H9 (cell line): ENCODE measurements at regions not wholly inside any gene's neighbourhood (a gene's known extent, or its start where the extent isn't known, plus 50 kb on each side); places are given as distances from the start of the nearest gene placed in this dataset.

Source experiments
- DNase-seq: peaks from one replicate; pipeline ENCODE4 v3.0.0-alpha.2; 2017
- H2AFZ ChIP-seq: one replicate; pipeline ENCODE4 v1.6.1; 2013; ENCODE audit warnings: mild to moderate bottlenecking, low read length, control low read depth, moderate library complexity
- H2AK5ac ChIP-seq: 2 replicates; pipeline ENCODE4 v1.6.1; 2013; ENCODE audit warnings: low read length, control low read depth, mixed read lengths; ENCODE audit not compliant: insufficient read length
- H2BK120ac ChIP-seq: one replicate; pipeline ENCODE4 v1.6.1; 2013; ENCODE audit warnings: low read depth, mild to moderate bottlenecking, low read length, control low read depth, inconsistent platforms; ENCODE audit not compliant: poor library complexity, severe bottlenecking
- H2BK12ac ChIP-seq: 2 replicates; pipeline ENCODE4 v1.6.1; 2013; ENCODE audit warnings: low read length, control low read depth, mixed read lengths, low read depth; ENCODE audit not compliant: insufficient read length
- H2BK15ac ChIP-seq: 2 replicates; pipeline ENCODE4 v1.6.1; 2013; ENCODE audit warnings: low read depth, low read length, control low read depth
- H2BK20ac ChIP-seq: one replicate; pipeline ENCODE4 v1.6.1; 2013; ENCODE audit warnings: low read depth, mild to moderate bottlenecking, low read length, control low read depth, inconsistent platforms; ENCODE audit not compliant: poor library complexity, severe bottlenecking
- H2BK5ac ChIP-seq: 2 replicates; pipeline ENCODE4 v1.6.1; 2013; ENCODE audit warnings: low read length, control low read depth, mixed read lengths; ENCODE audit not compliant: insufficient read length
- H3K14ac ChIP-seq: 2 replicates; pipeline ENCODE4 v1.6.1; 2013; ENCODE audit warnings: low read length, control low read depth; ENCODE audit not compliant: insufficient read depth
- H3K18ac ChIP-seq: 2 replicates; pipeline ENCODE4 v1.6.1; 2013; ENCODE audit warnings: low read depth, mild to moderate bottlenecking, mixed read lengths, low read length, control low read depth; ENCODE audit not compliant: insufficient read length
- H3K23ac ChIP-seq: 2 replicates; pipeline ENCODE4 v1.6.1; 2013; ENCODE audit warnings: low read length, control low read depth, mixed read lengths, low read depth; ENCODE audit not compliant: insufficient read length
- H3K23me2 ChIP-seq: 2 replicates; pipeline ENCODE4 v1.6.1; 2013; ENCODE audit warnings: low read depth, mild to moderate bottlenecking, mixed read lengths, low read length, control low read depth; ENCODE audit not compliant: insufficient read length, poor library complexity, severe bottlenecking
- H3K27ac ChIP-seq: 2 replicates; pipeline ENCODE4 v1.5.1; 2013; ENCODE audit warnings: low read length, control low read depth, mixed read lengths, low read depth; ENCODE audit not compliant: insufficient read length
- H3K27me3 ChIP-seq: 2 replicates; pipeline ENCODE4 v1.6.1; 2013; ENCODE audit warnings: low read length, control low read depth, inconsistent platforms; ENCODE audit not compliant: insufficient read depth
- H3K4ac ChIP-seq: 2 replicates; pipeline ENCODE4 v1.6.1; 2013; ENCODE audit warnings: low read depth, mild to moderate bottlenecking, control low read depth, inconsistent platforms, low read length, moderate library complexity
- H3K4me1 ChIP-seq: 2 replicates; pipeline ENCODE4 v1.6.1; 2013; ENCODE audit warnings: low read length, control low read depth, inconsistent platforms; ENCODE audit not compliant: insufficient read depth
- H3K4me2 ChIP-seq: 2 replicates; pipeline ENCODE4 v1.6.1; 2013; ENCODE audit warnings: low read length, control low read depth, mixed read lengths; ENCODE audit not compliant: insufficient read length, insufficient read depth
- H3K56ac ChIP-seq: 2 replicates; pipeline ENCODE4 v1.6.1; 2013; ENCODE audit warnings: low read depth, mild to moderate bottlenecking, mixed read lengths, low read length, control low read depth; ENCODE audit not compliant: insufficient read length
- H3K79me1 ChIP-seq: 2 replicates; pipeline ENCODE4 v1.6.1; 2013; ENCODE audit warnings: low read depth, mild to moderate bottlenecking, moderate library complexity, low read length, control low read depth, inconsistent platforms; ENCODE audit not compliant: insufficient read depth, poor library complexity, severe bottlenecking
- H3K79me2 ChIP-seq: 2 replicates; pipeline ENCODE4 v1.6.1; 2013; ENCODE audit warnings: low read length, control low read depth, inconsistent platforms; ENCODE audit not compliant: insufficient read depth
- H3K9ac ChIP-seq: 2 replicates; pipeline ENCODE4 v1.6.1; 2013; ENCODE audit warnings: low read length, control low read depth, mixed read lengths; ENCODE audit not compliant: insufficient read length; ENCODE audit errors: extremely low read depth
- H3K9me3 ChIP-seq: one replicate; pipeline ENCODE4 v1.6.1; 2013; ENCODE audit warnings: low read depth, low read length, inconsistent platforms; ENCODE audit not compliant: control insufficient read depth
- H3T11ph ChIP-seq: one replicate; pipeline ENCODE4 v1.6.1; 2013; ENCODE audit warnings: mild to moderate bottlenecking, low read length, control low read depth, inconsistent platforms
- H4K20me1 ChIP-seq: one replicate; pipeline ENCODE4 v1.6.1; 2013; ENCODE audit not compliant: control insufficient read depth, insufficient read length, insufficient read depth
- H4K5ac ChIP-seq: 2 replicates; pipeline ENCODE4 v1.6.1; 2013; ENCODE audit warnings: low read depth, mild to moderate bottlenecking, mixed read lengths, low read length, control low read depth; ENCODE audit not compliant: insufficient read length
- H4K8ac ChIP-seq: replicated peaks from 2 replicates; pipeline ENCODE4 v1.6.1; 2013; ENCODE audit warnings: low read length, control low read depth, mixed read lengths, low read depth; ENCODE audit not compliant: insufficient read length
- H4K91ac ChIP-seq: 2 replicates; pipeline ENCODE4 v1.6.1; 2013; ENCODE audit warnings: low read depth, mild to moderate bottlenecking, moderate library complexity, mixed read lengths, low read length, control low read depth; ENCODE audit not compliant: insufficient read length
- H3K27ac Mint-ChIP-seq, 3 experiments: 2 replicates in 2 of 3; 3 replicates in 1 of 3; pipeline ENCODE4 v1.8.0; 2020 to 2021; ENCODE audit warnings: mixed read lengths in 3 of 3, mild to moderate bottlenecking in 1 of 3, moderate library complexity in 1 of 3
- H3K27me3 Mint-ChIP-seq: 2 replicates; pipeline ENCODE4 v1.8.0; 2021; ENCODE audit warnings: low read depth, mild to moderate bottlenecking, moderate library complexity, mixed read lengths
- H3K36me3 Mint-ChIP-seq, 3 experiments: 2 replicates in 2 of 3; 3 replicates in 1 of 3; pipeline ENCODE4 v1.8.0; 2020 to 2021; ENCODE audit warnings: low read depth in 3 of 3, mixed read lengths in 3 of 3; ENCODE audit not compliant: insufficient read depth in 1 of 3
- H3K4me1 Mint-ChIP-seq, 2 experiments: 2 replicates each; pipeline ENCODE4 v1.8.0; 2020; ENCODE audit warnings: mixed read lengths in 2 of 2
- H3K4me3 Mint-ChIP-seq, 2 experiments: 2 replicates in 1 of 2; 3 replicates in 1 of 2; pipeline ENCODE4 v1.8.0; 2020 to 2021; ENCODE audit warnings: mild to moderate bottlenecking in 2 of 2, mixed read lengths in 2 of 2, moderate library complexity in 1 of 2
- H3K9me3 Mint-ChIP-seq, 2 experiments: 2 replicates in 1 of 2; 3 replicates in 1 of 2; pipeline ENCODE4 v1.8.0; 2020; ENCODE audit warnings: mild to moderate bottlenecking in 2 of 2, mixed read lengths in 2 of 2, moderate library complexity in 1 of 2
- CTCF ChIP-seq: fragments of 200-600 bp; sonication (generic); conservative IDR thresholded peaks from 3 replicates; pipeline ENCODE4 v1.8.0; 2021; ENCODE audit warnings: antibody characterized with exemption, mild to moderate bottlenecking
- WGBS: extraction: QIAGEN DNeasy Blood & Tissue Kit; methylation state at CpG from one replicate; pipeline ENCODE4 v1.1.7; 2013; ENCODE audit warnings: missing lambda C conversion rate, low lambda C conversion rate, mixed read lengths; ENCODE audit not compliant: insufficient read length; ENCODE audit errors: extremely low coverage; 5-methylcytosine and 5-hydroxymethylcytosine counted together

GRCh38 chr6:74768120-74768519 lies 437.7 kb downstream of the COL12A1 start:
- WGBS = no CpG with 5 or more reads among the region's 3 CpGs
- H3K14ac ChIP-seq = no peak overlapping the region
- H2AFZ ChIP-seq = no peak overlapping the region
- H4K5ac ChIP-seq = no peak overlapping the region
- H3K79me2 ChIP-seq = no peaks in the 10 kb centered on the region
- H4K91ac ChIP-seq = no peak overlapping the region
- H3K4ac ChIP-seq = no peak overlapping the region
- no peaks in the 10 kb centered on the region for H3K9me3 ChIP-seq
- no peak for TF ChIP-seq CTCF
- H3K27me3 Mint-ChIP-seq = no peaks in the 10 kb centered on the region
- no peak overlapping the region for H2BK5ac ChIP-seq
- no peak overlapping the region for H4K8ac ChIP-seq
- H3K4me1 ChIP-seq = no peaks in the 10 kb centered on the region
- no peaks in the 10 kb centered on the region for H4K20me1 ChIP-seq
- H3K23ac ChIP-seq = no peak overlapping the region
- H3K23me2 ChIP-seq = no peaks in the 10 kb centered on the region
- no peaks in the 10 kb centered on the region for H3K79me1 ChIP-seq
- H3K27ac Mint-ChIP-seq = no peak overlapping the region
- H3K4me1 Mint-ChIP-seq = peaks cover 6 to 8% of the 10 kb centered on the region in 2 experiments; a peak in 2 of 4 replicates
- no peak overlapping the region for H2BK12ac ChIP-seq
- no peaks in the 10 kb centered on the region for H3K27me3 ChIP-seq
- H3K27ac ChIP-seq = no peak overlapping the region
- H3K36me3 Mint-ChIP-seq = no peaks in the 10 kb centered on the region
- H2AK5ac ChIP-seq = no peak overlapping the region
- no peak overlapping the region for H3K18ac ChIP-seq
- no peaks in the 10 kb centered on the region for H3K9me3 Mint-ChIP-seq
- no peak for DNase-seq
- no peak overlapping the region for H2BK20ac ChIP-seq
- H3K4me3 Mint-ChIP-seq = no peak overlapping the region
- no peak overlapping the region for H2BK120ac ChIP-seq
- no peak overlapping the region for H3K9ac ChIP-seq
- no peak overlapping the region for H3K4me2 ChIP-seq
- no peak overlapping the region for H3T11ph ChIP-seq
- H2BK15ac ChIP-seq = no peak overlapping the region
- no peak overlapping the region for H3K56ac ChIP-seq
